ENCODE measurements at regions not wholly inside any gene's neighbourhood (a gene's known extent, or its start where the extent isn't known, plus 50 kb on each side); places are given as distances from the start of the nearest gene placed in this dataset.
"Not testable (repeated sequence)": the region's sequence is repeated elsewhere in the genome, so short reads cannot be mapped to it uniquely, and the experiment has no call there.

- no peak for DNase-seq (ENCODE audit: low read depth in 2 of 3, low spot score in 2 of 3)
These were observed 548.2 kb upstream of the ADGRL4 start for GRCh38 chr1:79554688-79555087.

GRCh38 chr1:79551321-79551720, 544.8 kb upstream of the ADGRL4 start:
- DNase-seq (ENCODE audit: low read depth in 2 of 3, low spot score in 2 of 3), result no peak

GRCh38 chr1:79550402-79550801, 543.9 kb upstream of the ADGRL4 start:
- DNase-seq (ENCODE audit: low read depth in 2 of 3, low spot score in 2 of 3), result no peak

GRCh38 chr1:79549201-79549600, 542.7 kb upstream of the ADGRL4 start:
- DNase-seq (ENCODE audit: low read depth in 2 of 3, low spot score in 2 of 3), result no peak

- DNase-seq (ENCODE audit: low read depth in 2 of 3, low spot score in 2 of 3), result no peak
These were observed 541.0 kb upstream of the ADGRL4 start for GRCh38 chr1:79547514-79547913.

GRCh38 chr1:79543394-79543793, 536.9 kb upstream of the ADGRL4 start:
- DNase-seq (ENCODE audit: low read depth in 2 of 3, low spot score in 2 of 3), result no peak

GRCh38 chr1:79539001-79539400, 532.5 kb upstream of the ADGRL4 start:
- no peak for DNase-seq (ENCODE audit: low read depth in 2 of 3, low spot score in 2 of 3)

GRCh38 chr1:79532555-79532954, 526.0 kb upstream of the ADGRL4 start:
- no peak for DNase-seq (ENCODE audit: low read depth in 2 of 3, low spot score in 2 of 3)

GRCh38 chr1:79531790-79532189, 525.3 kb upstream of the ADGRL4 start:
- no peak for DNase-seq (ENCODE audit: low read depth in 2 of 3, low spot score in 2 of 3)

- DNase-seq (ENCODE audit: low read depth in 2 of 3, low spot score in 2 of 3), result no peak
These were observed 523.9 kb upstream of the ADGRL4 start for GRCh38 chr1:79530476-79530875.

GRCh38 chr1:79530055-79530454, 523.5 kb upstream of the ADGRL4 start:
- DNase-seq (ENCODE audit: low read depth in 2 of 3, low spot score in 2 of 3), result no peak

- DNase-seq (ENCODE audit: low read depth in 2 of 3, low spot score in 2 of 3), result no peak
These were observed 517.6 kb upstream of the ADGRL4 start for GRCh38 chr1:79524126-79524525.

- no peak for DNase-seq (ENCODE audit: low read depth in 2 of 3, low spot score in 2 of 3)
These were observed 512.7 kb upstream of the ADGRL4 start for GRCh38 chr1:79519084-79519760.

GRCh38 chr1:79517470-79518224, 511.1 kb upstream of the ADGRL4 start:
- DNase-seq (ENCODE audit: low read depth in 2 of 3, low spot score in 2 of 3), result no peak

GRCh38 chr1:79507770-79508169, 501.2 kb upstream of the ADGRL4 start:
- DNase-seq (ENCODE audit: low read depth in 2 of 3, low spot score in 2 of 3), result no peak

- no peak for DNase-seq (ENCODE audit: low read depth in 2 of 3, low spot score in 2 of 3)
These were observed 494.6 kb upstream of the ADGRL4 start for GRCh38 chr1:79501153-79501552.

GRCh38 chr1:79499541-79499940, 493.0 kb upstream of the ADGRL4 start:
- DNase-seq (ENCODE audit: low read depth in 2 of 3, low spot score in 2 of 3), result no peak

GRCh38 chr1:79497193-79497773, 490.8 kb upstream of the ADGRL4 start:
- peak in 1 of 3 donors; percentile 14 for DNase-seq (ENCODE audit: low read depth in 2 of 3, low spot score in 2 of 3)

GRCh38 chr1:79496129-79496528, 489.6 kb upstream of the ADGRL4 start:
- DNase-seq (ENCODE audit: low read depth in 2 of 3, low spot score in 2 of 3), result no peak

- not testable (repeated sequence) for DNase-seq (ENCODE audit: low read depth in 2 of 3, low spot score in 2 of 3)
These were observed 487.2 kb upstream of the ADGRL4 start for GRCh38 chr1:79493702-79494101.

- not testable (repeated sequence) for DNase-seq (ENCODE audit: low read depth in 2 of 3, low spot score in 2 of 3)
These were observed 482.1 kb upstream of the ADGRL4 start for GRCh38 chr1:79488572-79489121.
